ENCODE measurements at regions not wholly inside any gene's neighbourhood (a gene's known extent, or its start where the extent isn't known, plus 50 kb on each side); places are given as distances from the start of the nearest gene placed in this dataset.
A peak's percentile ranks its signal among the peaks of the same experiment; 100 is the strongest.

- ATAC-seq (no peak), DNase-seq (no peak)
- intact Hi-C loops (cut with DNase I): no loop called here
- no peaks in the 10 kb centered on the region for H3K4me1 ChIP-seq (ENCODE audit: control insufficient read depth, insufficient read depth, low read length)
- H3K27me3 ChIP-seq (ENCODE audit: control insufficient read depth, insufficient read depth): no peaks in the 10 kb centered on the region
- 89% methylated on average over 9 of the region's 9 CpGs for WGBS
- no peaks in the 10 kb centered on the region for H3K9me3 ChIP-seq (ENCODE audit: control insufficient read depth, low read length)
- no peak overlapping the region for H3K27ac ChIP-seq (ENCODE audit: low read length)
- no peak overlapping the region for H3K4me3 ChIP-seq (ENCODE audit: low read length)
Observed at GRCh38 chr13:31057403-31058033, 104.2 kb downstream of the HSPH1 start.

DNA sequence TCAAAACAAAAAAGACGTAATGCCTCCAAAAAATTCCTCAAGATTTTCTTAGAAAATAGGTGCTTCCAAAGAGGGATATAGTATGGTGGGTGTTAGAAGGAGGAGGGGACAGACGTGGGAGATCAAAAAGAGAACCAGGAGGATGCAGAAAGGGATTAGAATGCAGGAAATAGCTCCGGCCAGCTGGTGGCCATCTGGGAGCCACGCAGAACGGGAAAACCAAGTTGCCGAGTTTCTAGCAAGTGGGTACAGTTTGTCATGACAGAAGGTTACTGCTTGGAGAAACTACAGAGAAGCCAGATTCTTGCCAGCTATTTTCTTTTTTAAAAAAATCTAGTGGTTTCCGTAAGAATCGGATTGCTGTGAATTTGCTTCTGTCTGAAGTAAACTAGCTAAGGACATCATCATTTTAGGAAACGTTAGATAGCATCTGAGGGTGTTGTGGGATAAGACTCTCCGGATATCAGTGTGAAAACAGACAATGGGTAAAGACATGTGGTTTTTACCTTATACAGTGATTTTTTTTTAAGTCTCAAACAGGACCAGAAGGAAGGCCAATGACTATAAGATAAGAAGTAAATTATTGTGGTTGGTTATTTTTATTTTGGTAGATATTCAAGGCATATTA lies 104.9 kb downstream of the HSPH1 start:
- Histone ChIP-seq H3K27me3 (ENCODE audit: control insufficient read depth, insufficient read depth) (no peaks in the 10 kb centered on the region), H3K4me3 (ENCODE audit: low read length) (no peak overlapping the region), H3K4me1 (ENCODE audit: control insufficient read depth, insufficient read depth, low read length) (no peaks in the 10 kb centered on the region), H3K27ac (ENCODE audit: low read length) (no peak overlapping the region), H3K9me3 (ENCODE audit: control insufficient read depth, low read length) (no peaks in the 10 kb centered on the region)
- WGBS: 23% methylated on average over 10 of the region's 10 CpGs
- no peak for DNase-seq
- no peak for ATAC-seq
- intact Hi-C loops (cut with DNase I): no loop called here

DNA sequence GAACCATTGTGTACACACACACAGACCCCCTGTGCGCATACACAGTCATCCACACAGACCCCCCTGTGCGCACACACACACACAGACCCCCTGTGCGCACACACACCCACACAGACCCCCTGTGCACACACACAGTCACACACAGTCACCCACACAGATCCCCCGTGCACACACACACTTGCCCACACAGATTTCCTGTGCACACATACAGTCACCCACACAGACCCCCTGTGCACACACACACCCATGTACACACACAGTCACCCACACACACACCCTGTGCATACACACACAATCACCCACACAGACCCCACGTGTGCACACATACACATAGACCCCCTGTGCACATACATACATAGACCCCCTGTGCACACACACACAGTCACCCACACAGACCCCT lies 106.1 kb downstream of the HSPH1 start:
- Histone ChIP-seq H3K27ac (ENCODE audit: low read length) (no peak overlapping the region), H3K27me3 (ENCODE audit: control insufficient read depth, insufficient read depth) (no peaks in the 10 kb centered on the region), H3K9me3 (ENCODE audit: control insufficient read depth, low read length) (no peaks in the 10 kb centered on the region), H3K4me3 (ENCODE audit: low read length) (no peak overlapping the region), H3K4me1 (ENCODE audit: control insufficient read depth, insufficient read depth, low read length) (no peaks in the 10 kb centered on the region)
- intact Hi-C loops (cut with DNase I): no loop called here
- 94% methylated on average over 5 of the region's 5 CpGs for WGBS
- ATAC-seq (no peak), DNase-seq (no peak)

GRCh38 chr13:31054632-31055031 lies 107.1 kb downstream of the HSPH1 start:
- Histone ChIP-seq H3K9me3 (ENCODE audit: control insufficient read depth, low read length) (no peaks in the 10 kb centered on the region), H3K27me3 (ENCODE audit: control insufficient read depth, insufficient read depth) (no peaks in the 10 kb centered on the region), H3K4me3 (ENCODE audit: low read length) (no peak overlapping the region), H3K27ac (ENCODE audit: low read length) (no peak overlapping the region), H3K4me1 (ENCODE audit: control insufficient read depth, insufficient read depth, low read length) (no peaks in the 10 kb centered on the region)
- intact Hi-C loops (cut with DNase I): no loop called here
- ATAC-seq (no peak), DNase-seq (no peak)
- WGBS: 92% methylated on average over 4 of the region's 4 CpGs

DNA sequence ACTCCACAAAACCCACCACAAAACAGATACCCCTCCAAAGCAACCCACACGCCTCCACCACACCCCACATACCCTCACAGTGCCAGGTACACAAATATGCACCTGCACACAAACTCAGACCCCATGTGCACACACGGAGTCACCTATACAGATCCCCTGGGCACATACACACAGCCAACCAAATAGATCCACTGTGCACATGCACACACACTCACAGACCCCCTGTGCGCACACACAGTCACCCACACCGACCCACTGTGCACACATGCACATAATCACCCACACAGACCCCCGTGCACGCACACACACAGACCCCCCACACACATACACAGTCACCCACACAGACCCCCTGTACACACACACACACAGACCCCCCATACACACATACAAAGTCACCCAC lies 107.8 kb downstream of the HSPH1 start:
- intact Hi-C loops (cut with DNase I): no loop called here
- WGBS: 94% methylated on average over 6 of the region's 6 CpGs
- ATAC-seq: no peak

GRCh38 chr13:31053091-31053490 lies 108.6 kb downstream of the HSPH1 start:
- WGBS: 59% methylated on average over 7 of the region's 7 CpGs
- Histone ChIP-seq H3K9me3 (ENCODE audit: control insufficient read depth, low read length) (no peaks in the 10 kb centered on the region), H3K27me3 (ENCODE audit: control insufficient read depth, insufficient read depth) (no peaks in the 10 kb centered on the region), H3K4me1 (ENCODE audit: control insufficient read depth, insufficient read depth, low read length) (no peaks in the 10 kb centered on the region), H3K27ac (ENCODE audit: low read length) (no peak overlapping the region), H3K4me3 (ENCODE audit: low read length) (no peak overlapping the region)
- intact Hi-C loops (cut with DNase I): no loop called here
- DNase-seq (no peak), ATAC-seq (peak in 1 of 2 donors; percentile 27)

More for the DNA sequence above, 107.8 kb downstream of the HSPH1 start:
- no peak for DNase-seq
- Histone ChIP-seq H3K9me3 (ENCODE audit: control insufficient read depth, low read length) (no peaks in the 10 kb centered on the region), H3K27me3 (ENCODE audit: control insufficient read depth, insufficient read depth) (no peaks in the 10 kb centered on the region), H3K4me3 (ENCODE audit: low read length) (no peak overlapping the region), H3K4me1 (ENCODE audit: control insufficient read depth, insufficient read depth, low read length) (no peaks in the 10 kb centered on the region), H3K27ac (ENCODE audit: low read length) (no peak overlapping the region)

DNA sequence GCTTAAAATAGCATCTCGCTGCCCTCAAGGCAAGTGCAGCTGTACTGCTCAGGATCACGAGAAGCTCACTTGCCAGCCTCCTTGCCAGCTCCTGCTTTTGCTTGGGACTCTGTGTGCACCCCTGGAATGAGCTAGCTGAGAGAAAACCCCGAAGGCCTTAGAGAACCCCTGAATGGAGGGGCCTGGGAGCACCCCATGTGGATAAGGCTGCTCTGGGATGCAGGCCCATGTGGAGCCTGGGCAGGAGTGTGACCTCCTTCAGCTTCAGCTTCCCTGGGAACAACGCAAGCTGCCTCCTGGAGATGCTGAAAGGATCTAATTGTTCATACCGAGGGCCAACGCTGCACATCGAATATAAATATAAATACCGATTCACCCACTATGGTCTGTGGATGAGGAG lies 109.2 kb downstream of the HSPH1 start:
- intact Hi-C loops (cut with DNase I): no loop called here
- ATAC-seq (no peak), DNase-seq (no peak)
- Histone ChIP-seq H3K27ac (ENCODE audit: low read length) (no peak overlapping the region), H3K27me3 (ENCODE audit: control insufficient read depth, insufficient read depth) (no peaks in the 10 kb centered on the region), H3K4me1 (ENCODE audit: control insufficient read depth, insufficient read depth, low read length) (no peaks in the 10 kb centered on the region), H3K4me3 (ENCODE audit: low read length) (no peak overlapping the region), H3K9me3 (ENCODE audit: control insufficient read depth, low read length) (no peaks in the 10 kb centered on the region)
- 93% methylated on average over 8 of the region's 8 CpGs for WGBS

DNA sequence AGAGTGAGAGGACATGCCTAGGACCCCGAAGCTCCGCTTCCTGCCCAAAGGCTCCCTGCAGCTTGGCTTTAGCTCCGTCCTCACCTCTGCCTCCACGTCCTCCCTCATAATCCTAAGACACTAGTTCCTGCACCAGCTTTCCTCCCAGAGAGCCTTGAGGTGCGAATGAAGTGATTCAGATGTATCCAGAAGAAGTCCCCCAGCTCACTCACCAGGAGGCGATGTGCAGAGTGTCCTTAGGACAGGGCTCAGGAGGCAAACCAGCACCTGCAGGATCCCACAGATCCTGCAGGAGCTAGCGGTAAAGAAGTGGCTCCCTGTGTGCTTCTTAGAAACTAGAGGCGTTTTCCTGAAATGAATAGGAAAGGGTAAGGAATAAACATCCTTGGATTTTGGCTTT lies 109.7 kb downstream of the HSPH1 start:
- no peaks in the 10 kb centered on the region for H3K27me3 ChIP-seq (ENCODE audit: control insufficient read depth, insufficient read depth)
- intact Hi-C loops (cut with DNase I): no loop called here
- no peak overlapping the region for H3K4me3 ChIP-seq (ENCODE audit: low read length)
- no peak for ATAC-seq
- no peaks in the 10 kb centered on the region for H3K9me3 ChIP-seq (ENCODE audit: control insufficient read depth, low read length)
- no peak overlapping the region for H3K27ac ChIP-seq (ENCODE audit: low read length)
- no peaks in the 10 kb centered on the region for H3K4me1 ChIP-seq (ENCODE audit: control insufficient read depth, insufficient read depth, low read length)
- DNase-seq: no peak
- WGBS: 80% methylated on average over 8 of the region's 8 CpGs

DNA sequence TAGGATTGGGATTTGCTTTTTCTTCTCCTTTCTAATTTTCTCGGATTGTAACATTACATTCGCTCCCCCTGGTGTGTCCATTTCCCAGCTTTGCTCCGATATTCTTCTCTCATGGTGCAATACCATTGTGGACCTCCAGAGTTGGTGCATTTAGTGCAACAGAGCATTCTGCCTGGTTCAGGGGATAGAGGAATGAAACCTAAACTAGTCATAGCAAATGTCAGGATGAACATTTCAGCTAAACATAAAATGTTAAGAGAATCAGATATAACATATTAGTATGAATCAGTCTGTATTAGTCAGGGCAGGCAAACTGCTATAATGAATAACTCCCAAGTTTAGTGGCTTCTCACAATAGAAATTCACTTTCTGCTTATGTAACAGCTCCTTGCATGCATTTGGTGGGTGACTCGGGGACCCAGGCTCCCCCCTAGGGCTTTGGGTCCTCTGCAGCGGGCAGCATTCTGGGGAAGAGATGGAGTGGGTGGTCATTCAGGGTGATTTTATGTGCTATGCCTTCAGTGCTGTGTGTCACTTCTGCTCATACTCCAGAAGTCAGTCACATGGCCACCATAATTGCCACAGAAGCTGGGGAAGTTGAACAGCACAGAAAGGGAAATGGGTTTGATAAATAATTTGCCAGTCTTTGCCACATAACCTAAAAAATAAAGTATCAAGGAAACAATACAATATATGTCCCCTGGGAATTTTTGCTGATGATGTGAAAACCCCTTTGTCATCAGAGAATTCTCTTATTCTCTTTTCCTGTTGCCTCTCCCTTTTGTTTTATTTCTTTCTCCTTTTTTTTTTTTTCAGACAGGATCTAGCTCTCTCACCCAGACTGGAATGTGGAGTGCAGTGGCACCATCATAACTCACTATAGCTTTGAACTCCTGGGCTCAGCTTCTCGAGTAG lies 111.0 kb downstream of the HSPH1 start:
- WGBS: 79% methylated on average over 6 of the region's 6 CpGs
- ATAC-seq: no peak
- no peak for DNase-seq

GRCh38 chr13:31049833-31050232 lies 111.9 kb downstream of the HSPH1 start:
- H3K27ac ChIP-seq (ENCODE audit: low read length): no peak overlapping the region
- DNase-seq (peak in 2 of 3 donors; percentile 26 to 71), ATAC-seq (peak in 1 of 2 donors; percentile 28)
- no peak overlapping the region for H3K4me3 ChIP-seq (ENCODE audit: low read length)
- intact Hi-C loops (cut with DNase I): loop anchor here in 1 of 4 donors (10.0 kb wide), 1 partner anchor 245 kb away; no protein-coding TSS in a partner anchor
- no peaks in the 10 kb centered on the region for H3K27me3 ChIP-seq (ENCODE audit: control insufficient read depth, insufficient read depth)
- 53% methylated on average over 6 of the region's 6 CpGs for WGBS
- peaks cover 2% of the 10 kb centered on the region for H3K4me1 ChIP-seq (ENCODE audit: control insufficient read depth, insufficient read depth, low read length)
- H3K9me3 ChIP-seq (ENCODE audit: control insufficient read depth, low read length): no peaks in the 10 kb centered on the region

More for the DNA sequence above, 111.0 kb downstream of the HSPH1 start:
- Histone ChIP-seq H3K4me1 (ENCODE audit: control insufficient read depth, insufficient read depth, low read length) (peaks cover 2% of the 10 kb centered on the region), H3K4me3 (ENCODE audit: low read length) (no peak overlapping the region), H3K9me3 (ENCODE audit: control insufficient read depth, low read length) (no peaks in the 10 kb centered on the region), H3K27ac (ENCODE audit: low read length) (no peak overlapping the region), H3K27me3 (ENCODE audit: control insufficient read depth, insufficient read depth) (no peaks in the 10 kb centered on the region)
- intact Hi-C loops (cut with DNase I): no loop called here

DNA sequence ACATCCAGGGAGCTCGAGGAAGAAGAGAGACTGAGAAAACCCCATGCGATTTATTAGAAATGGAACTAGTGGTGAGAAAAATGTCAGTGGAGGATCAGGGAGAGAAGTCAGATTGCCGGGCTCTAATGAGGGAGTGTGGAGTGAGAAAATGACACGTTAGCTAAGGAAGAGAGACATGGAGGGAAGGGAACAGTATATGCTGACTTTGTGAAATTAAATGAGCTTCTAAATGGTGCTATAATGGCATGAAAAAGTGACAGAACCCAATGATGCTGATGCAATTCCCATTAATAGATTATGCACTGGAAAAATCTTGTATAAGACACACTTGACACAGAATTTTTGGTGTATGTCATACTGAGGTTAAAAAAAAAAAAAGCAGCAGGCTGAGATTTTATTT lies 112.6 kb downstream of the HSPH1 start:
- Histone ChIP-seq H3K4me1 (ENCODE audit: control insufficient read depth, insufficient read depth, low read length) (peaks cover 2% of the 10 kb centered on the region), H3K27ac (ENCODE audit: low read length) (no peak overlapping the region), H3K4me3 (ENCODE audit: low read length) (no peak overlapping the region), H3K27me3 (ENCODE audit: control insufficient read depth, insufficient read depth) (no peaks in the 10 kb centered on the region), H3K9me3 (ENCODE audit: control insufficient read depth, low read length) (no peaks in the 10 kb centered on the region)
- DNase-seq (no peak), ATAC-seq (no peak)
- 75% methylated on average over 4 of the region's 4 CpGs for WGBS
- intact Hi-C loops (cut with DNase I): loop anchor here in 1 of 4 donors (10.0 kb wide), 1 partner anchor 244 kb away; no protein-coding TSS in a partner anchor
